Body of pancreas (tissue), 4 donors: ENCODE measurements at regions not wholly inside any gene's neighbourhood (a gene's known extent, or its start where the extent isn't known, plus 50 kb on each side); places are given as distances from the start of the nearest gene placed in this dataset.

Experiments
- CTCF ChIP-seq, 7 experiments: fragments of 450-650 bp in 4 of 7; fragments of 200-600 bp in 3 of 7; sonication (generic) in 3 of 7; IDR thresholded peaks; one replicate each; pipeline ENCODE4 v1.5.1; 2016 to 2019; ENCODE audit warnings: antibody characterized with exemption in 7 of 7
- POLR2A ChIP-seq, 3 donors: fragments of 450-650 bp; IDR thresholded peaks; one replicate each; pipeline ENCODE4 v1.6.1; 2016; ENCODE audit warnings: antibody characterized with exemption in 3 of 3, mild to moderate bottlenecking in 2 of 3

GRCh38 chr1:91161166-91161565 lies 139.3 kb upstream of the ZNF644 start:
- TF ChIP-seq CTCF (IDR thresholded peaks at IDR 0.05) (no peak), POLR2A (IDR thresholded peaks at IDR 0.05) (no peak)
